GM23248 (cell line): ENCODE measurements at regions not wholly inside any gene's neighbourhood (a gene's known extent, or its start where the extent isn't known, plus 50 kb on each side); places are given as distances from the start of the nearest gene placed in this dataset.

Source experiments
- EZH2 ChIP-seq: fragments of 200-600 bp; sonication (generic); IDR thresholded peaks from 2 replicates; pipeline ENCODE4 v1.6.1; 2018; ENCODE audit warnings: antibody characterized with exemption, mild to moderate bottlenecking; ENCODE audit not compliant: insufficient read depth, poor library complexity, severe bottlenecking
- EZH2phosphoT487 ChIP-seq: fragments of 200-600 bp; sonication (generic); IDR thresholded peaks from 2 replicates; pipeline ENCODE4 v1.6.1; 2018; ENCODE audit warnings: antibody characterized with exemption, moderate library complexity, mild to moderate bottlenecking, low read depth; ENCODE audit not compliant: insufficient read depth

- no peak for TF ChIP-seq EZH2
- no peak for TF ChIP-seq EZH2phosphoT487
Observed at GRCh38 chr1:78279051-78279450, 211.7 kb upstream of the PTGFR start.
